ENCODE measurements at regions not wholly inside any gene's neighbourhood (a gene's known extent, or its start where the extent isn't known, plus 50 kb on each side); places are given as distances from the start of the nearest gene placed in this dataset.

DNA sequence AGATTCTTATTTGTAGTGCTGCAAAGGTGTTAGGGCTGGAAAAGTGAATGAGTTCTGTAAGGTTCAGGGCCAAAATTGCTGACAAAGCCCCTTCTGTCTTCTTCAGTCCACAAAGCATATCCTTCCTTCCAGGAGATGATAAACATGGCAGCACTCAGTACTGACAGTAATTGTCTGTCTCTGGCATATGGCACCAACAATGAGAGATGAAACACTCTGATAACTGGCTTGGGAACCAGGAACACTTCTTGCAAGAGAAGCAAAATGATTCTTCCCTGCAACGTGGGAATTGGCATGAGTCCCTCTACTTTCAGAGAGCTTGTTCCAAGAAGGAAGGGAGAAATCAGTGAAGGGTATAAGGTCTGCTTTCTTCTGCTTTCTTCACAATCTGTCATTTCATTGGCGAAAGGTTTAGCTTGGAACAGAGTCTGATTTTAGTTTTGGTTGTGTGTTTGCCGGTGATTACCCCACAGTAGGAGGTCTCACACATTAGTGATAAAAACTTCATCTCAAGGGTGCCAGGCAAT, 963.3 kb downstream of the NLGN4X start:
- Mint-ChIP-seq H3K27me3 (no peaks in the 10 kb centered on the region), H3K4me3 (no peak overlapping the region), H3K9me3 (no peaks in the 10 kb centered on the region), H3K4me1 (no peaks in the 10 kb centered on the region), H3K36me3 (no peaks in the 10 kb centered on the region), H3K27ac (no peak overlapping the region)
- DNase-seq (no peak), ATAC-seq (replicated peaks) (no peak)

- Mint-ChIP-seq H3K9me3 (peaks cover 2 to 4% of the 10 kb centered on the region in 2 donors), H3K27me3 (no peaks in the 10 kb centered on the region), H3K4me3 (no peak overlapping the region), H3K36me3 (no peaks in the 10 kb centered on the region), H3K4me1 (no peaks in the 10 kb centered on the region), H3K27ac (no peak overlapping the region)
- no peak for DNase-seq
- no peak for ATAC-seq (replicated peaks)
Observed at GRCh38 chrX:5250106-5250505, 978.6 kb downstream of the NLGN4X start.

DNA sequence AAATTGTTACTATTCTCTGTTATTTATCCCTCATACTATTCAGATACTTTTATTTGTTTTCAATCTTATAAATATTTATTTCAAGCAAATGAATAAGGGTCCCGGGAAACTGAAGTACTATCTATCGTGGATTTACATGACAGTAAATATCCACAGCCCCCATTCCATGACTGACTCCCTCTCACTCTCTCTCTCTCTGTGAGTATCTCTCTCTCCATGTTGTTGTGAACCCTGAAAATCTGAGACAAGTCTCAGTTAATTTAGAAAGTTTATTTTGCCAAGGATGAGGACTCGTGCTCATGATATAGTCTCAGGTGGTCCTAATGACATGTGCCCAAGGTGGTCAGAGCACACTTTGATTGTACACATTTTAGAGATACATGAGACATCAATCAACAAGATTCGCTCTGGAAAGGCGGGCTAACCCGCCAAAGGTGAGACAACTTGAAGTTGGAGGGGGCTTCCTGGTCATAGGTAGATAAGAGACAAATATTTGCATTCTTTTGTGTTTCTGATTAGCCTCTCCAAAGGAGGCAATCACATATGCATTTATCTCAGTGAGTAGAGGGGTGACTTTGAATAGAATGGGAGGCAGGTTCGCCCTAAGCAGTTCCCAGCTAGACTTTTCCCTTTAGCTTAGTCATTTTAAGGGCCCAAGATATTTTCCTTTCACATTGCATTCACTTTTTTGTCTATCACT, 986.4 kb downstream of the NLGN4X start:
- Mint-ChIP-seq H3K27me3 (no peaks in the 10 kb centered on the region), H3K27ac (no peak overlapping the region), H3K4me1 (no peaks in the 10 kb centered on the region), H3K4me3 (no peak overlapping the region), H3K36me3 (no peaks in the 10 kb centered on the region), H3K9me3 (peaks cover 2 to 4% of the 10 kb centered on the region in 2 donors)
- ATAC-seq (replicated peaks) (no peak), DNase-seq (no peak)

- no peaks in the 10 kb centered on the region for H3K4me1 Mint-ChIP-seq
- H3K27ac Mint-ChIP-seq = no peak overlapping the region
- DNase-seq = no peak
- no peaks in the 10 kb centered on the region for H3K27me3 Mint-ChIP-seq
- ATAC-seq (replicated peaks) = no peak
- peaks cover 2 to 4% of the 10 kb centered on the region in 2 donors for H3K9me3 Mint-ChIP-seq
- no peaks in the 10 kb centered on the region for H3K36me3 Mint-ChIP-seq
- H3K4me3 Mint-ChIP-seq = no peak overlapping the region
Observed at GRCh38 chrX:5236749-5237148, 991.9 kb downstream of the NLGN4X start.

GRCh38 chrX:5236096-5236495, 992.6 kb downstream of the NLGN4X start:
- H3K4me3 Mint-ChIP-seq = no peak overlapping the region
- no peaks in the 10 kb centered on the region for H3K27me3 Mint-ChIP-seq
- H3K27ac Mint-ChIP-seq = no peak overlapping the region
- ATAC-seq (replicated peaks) (no peak), DNase-seq (no peak)
- peaks cover 2 to 4% of the 10 kb centered on the region in 2 donors for H3K9me3 Mint-ChIP-seq
- no peaks in the 10 kb centered on the region for H3K4me1 Mint-ChIP-seq
- no peaks in the 10 kb centered on the region for H3K36me3 Mint-ChIP-seq

GRCh38 chrX:5233830-5234229, 994.8 kb downstream of the NLGN4X start:
- no peak for ATAC-seq (replicated peaks)
- Mint-ChIP-seq H3K36me3 (no peaks in the 10 kb centered on the region), H3K27me3 (no peaks in the 10 kb centered on the region), H3K4me1 (no peaks in the 10 kb centered on the region), H3K4me3 (no peak overlapping the region), H3K27ac (no peak overlapping the region), H3K9me3 (peaks cover 2 to 4% of the 10 kb centered on the region in 2 donors)
- no peak for DNase-seq

DNA sequence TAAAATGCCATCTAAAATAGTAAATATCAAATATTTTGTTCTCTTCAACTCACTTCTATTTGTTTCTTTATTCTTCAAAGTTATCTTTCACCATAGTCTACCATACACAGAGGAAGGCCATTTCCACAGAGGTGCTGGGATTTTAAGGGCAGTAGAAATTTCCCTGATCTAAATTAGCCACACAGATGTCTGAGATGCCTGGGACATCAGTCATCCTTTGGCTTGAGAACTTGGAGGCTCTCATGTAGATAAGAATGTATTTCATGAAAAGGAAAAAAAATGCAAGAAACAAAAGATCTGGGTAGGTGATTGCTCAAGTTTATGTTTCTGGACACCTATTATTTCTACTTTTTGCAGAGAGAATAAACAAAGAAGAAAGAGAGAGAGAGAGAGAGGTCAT, 1008.2 kb downstream of the NLGN4X start:
- Mint-ChIP-seq H3K27ac (no peak overlapping the region), H3K27me3 (no peaks in the 10 kb centered on the region), H3K4me1 (no peaks in the 10 kb centered on the region), H3K36me3 (no peaks in the 10 kb centered on the region), H3K9me3 (peaks cover 1 to 4% of the 10 kb centered on the region in 2 donors), H3K4me3 (no peak overlapping the region)
- DNase-seq = no peak
- no peak for ATAC-seq (replicated peaks)

DNA sequence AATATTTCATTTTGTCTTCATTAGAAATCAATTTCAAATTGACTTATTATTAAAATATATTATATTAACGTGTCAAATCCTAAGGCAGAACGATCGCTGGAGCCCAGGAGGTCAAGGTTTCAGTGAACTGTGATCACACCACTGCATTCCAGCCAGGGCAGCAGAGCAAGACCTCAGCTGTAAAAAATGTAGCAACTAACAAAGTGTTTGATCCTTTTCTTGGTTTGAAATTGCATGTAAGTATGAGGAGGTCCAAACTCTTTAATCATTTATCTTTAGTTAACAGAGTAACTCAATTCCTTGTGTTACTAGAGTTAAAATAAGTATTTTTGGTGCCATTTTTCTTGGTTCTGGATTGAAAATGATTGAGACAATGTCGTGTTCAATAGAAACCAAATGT, 1033.9 kb downstream of the NLGN4X start:
- no peak overlapping the region for H3K27ac Mint-ChIP-seq
- H3K27me3 Mint-ChIP-seq = no peaks in the 10 kb centered on the region
- no peak overlapping the region for H3K4me3 Mint-ChIP-seq
- DNase-seq (no peak), ATAC-seq (replicated peaks) (no peak)
- H3K4me1 Mint-ChIP-seq = no peaks in the 10 kb centered on the region
- H3K9me3 Mint-ChIP-seq = no peaks in the 10 kb centered on the region
- H3K36me3 Mint-ChIP-seq = no peaks in the 10 kb centered on the region

- H3K27ac Mint-ChIP-seq = no peak overlapping the region
- no peaks in the 10 kb centered on the region for H3K36me3 Mint-ChIP-seq
- no peaks in the 10 kb centered on the region for H3K4me1 Mint-ChIP-seq
- peaks cover 2 to 9% of the 10 kb centered on the region in 2 donors for H3K9me3 Mint-ChIP-seq
- no peak overlapping the region for H3K4me3 Mint-ChIP-seq
- no peak for ATAC-seq (replicated peaks)
- DNase-seq = no peak
- no peaks in the 10 kb centered on the region for H3K27me3 Mint-ChIP-seq
Observed at GRCh38 chrX:5180135-5180741, 1048.4 kb downstream of the NLGN4X start.

GRCh38 chrX:5176766-5177165, 1051.9 kb downstream of the NLGN4X start:
- Mint-ChIP-seq H3K27ac (no peak overlapping the region), H3K4me3 (no peak overlapping the region), H3K36me3 (no peaks in the 10 kb centered on the region), H3K9me3 (peaks cover 2 to 9% of the 10 kb centered on the region in 2 donors), H3K4me1 (no peaks in the 10 kb centered on the region), H3K27me3 (no peaks in the 10 kb centered on the region)
- ATAC-seq (replicated peaks) (no peak), DNase-seq (no peak)

DNA sequence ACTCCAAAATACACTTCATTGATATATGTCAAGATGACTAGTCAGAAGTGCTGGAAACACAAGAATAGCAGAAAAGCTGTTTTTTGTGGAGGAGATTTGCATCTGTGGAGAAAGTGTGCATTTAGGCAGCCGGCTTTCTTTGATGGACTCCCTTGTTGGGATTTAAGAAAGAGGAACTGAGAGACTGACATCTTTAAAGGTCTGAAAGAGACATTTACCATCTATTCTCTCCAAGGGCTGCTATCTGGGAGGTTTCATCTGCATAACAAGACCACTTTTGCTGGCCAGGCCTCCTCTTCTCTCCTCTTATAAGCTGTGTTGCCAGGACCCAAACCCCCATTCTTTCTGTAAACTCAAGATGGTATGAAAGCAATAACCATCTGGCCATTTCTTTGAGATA, 1065.0 kb downstream of the NLGN4X start:
- H3K9me3 Mint-ChIP-seq = no peaks in the 10 kb centered on the region
- peaks cover 2 to 12% of the 10 kb centered on the region in 2 donors for H3K4me1 Mint-ChIP-seq
- ATAC-seq (replicated peaks) (peak in 1 of 2 donors; percentile 63), DNase-seq (no peak)
- no peak overlapping the region for H3K4me3 Mint-ChIP-seq
- no peaks in the 10 kb centered on the region for H3K36me3 Mint-ChIP-seq
- no peaks in the 10 kb centered on the region for H3K27me3 Mint-ChIP-seq
- H3K27ac Mint-ChIP-seq = no peak overlapping the region

- Mint-ChIP-seq H3K9me3 (no peaks in the 10 kb centered on the region), H3K4me1 (no peaks in the 10 kb centered on the region), H3K27ac (no peak overlapping the region), H3K36me3 (no peaks in the 10 kb centered on the region), H3K4me3 (no peak overlapping the region), H3K27me3 (no peaks in the 10 kb centered on the region)
- ATAC-seq (replicated peaks) = no peak
- no peak for DNase-seq
Observed at GRCh38 chrX:5155301-5155700, 1073.4 kb downstream of the NLGN4X start.

DNA sequence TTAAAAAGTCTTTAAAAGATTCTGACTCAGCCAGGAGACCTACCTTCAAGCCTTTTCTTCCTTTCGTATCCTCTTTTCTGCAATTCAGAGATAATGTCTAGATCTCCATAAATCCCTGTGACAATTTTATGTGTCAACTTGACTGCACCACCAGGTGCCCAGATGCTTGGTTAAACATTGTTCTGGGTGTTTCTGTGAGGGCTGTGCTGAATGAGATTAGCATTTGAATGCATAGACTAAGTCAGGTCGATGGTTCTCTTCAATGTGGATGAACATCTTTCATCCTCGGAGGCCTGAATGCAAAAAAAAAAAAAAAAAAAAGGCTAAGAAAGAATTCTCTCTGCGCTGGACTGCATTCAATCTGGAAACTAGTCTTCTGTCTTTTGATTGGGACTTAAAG, 1082.7 kb downstream of the NLGN4X start:
- Mint-ChIP-seq H3K4me3 (no peak overlapping the region), H3K4me1 (no peaks in the 10 kb centered on the region), H3K36me3 (no peaks in the 10 kb centered on the region), H3K27me3 (no peaks in the 10 kb centered on the region), H3K27ac (no peak overlapping the region), H3K9me3 (no peaks in the 10 kb centered on the region)
- ATAC-seq (replicated peaks) (no peak), DNase-seq (no peak)

GRCh38 chrX:5142644-5143043, 1086.0 kb downstream of the NLGN4X start:
- DNase-seq = no peak
- no peaks in the 10 kb centered on the region for H3K27me3 Mint-ChIP-seq
- no peak overlapping the region for H3K4me3 Mint-ChIP-seq
- H3K27ac Mint-ChIP-seq = no peak overlapping the region
- no peaks in the 10 kb centered on the region for H3K4me1 Mint-ChIP-seq
- no peak for ATAC-seq (replicated peaks)
- no peaks in the 10 kb centered on the region for H3K36me3 Mint-ChIP-seq
- no peaks in the 10 kb centered on the region for H3K9me3 Mint-ChIP-seq

GRCh38 chrX:5122181-5122678, 1106.4 kb downstream of the NLGN4X start:
- no peak for ATAC-seq (replicated peaks)
- no peaks in the 10 kb centered on the region for H3K9me3 Mint-ChIP-seq
- H3K4me3 Mint-ChIP-seq = no peak overlapping the region
- DNase-seq = no peak
- no peak overlapping the region for H3K27ac Mint-ChIP-seq
- no peaks in the 10 kb centered on the region for H3K36me3 Mint-ChIP-seq
- no peaks in the 10 kb centered on the region for H3K4me1 Mint-ChIP-seq
- no peaks in the 10 kb centered on the region for H3K27me3 Mint-ChIP-seq
